RWPE2 (cell line): ENCODE measurements at regions not wholly inside any gene's neighbourhood (a gene's known extent, or its start where the extent isn't known, plus 50 kb on each side); places are given as distances from the start of the nearest gene placed in this dataset.

Experiments
- ATAC-seq: fragments of 200-7000 bp; cut with Tn5 transposase; 3 replicates; pipeline ENCODE4 v1.9.1; 2021; ENCODE audit warnings: low read depth
- DNase-seq: peaks from one replicate; pipeline ENCODE4 v3.0.0-alpha.2; 2020; ENCODE audit warnings: low spot score
- H3K27ac ChIP-seq: fragments of 450-650 bp; 2 replicates; pipeline ENCODE4 v1.5.1; 2017; ENCODE audit warnings: mild to moderate bottlenecking; ENCODE audit not compliant: poor library complexity, severe bottlenecking
- H3K27me3 ChIP-seq: fragments of 250-450 bp; sonication (Bioruptor Pico); 2 replicates; pipeline ENCODE4 v1.5.1; 2021; ENCODE audit warnings: mild to moderate bottlenecking, moderate library complexity; ENCODE audit not compliant: insufficient read depth, poor library complexity, severe bottlenecking
- H3K36me3 ChIP-seq: fragments of 250-450 bp; sonication (Bioruptor Pico); 2 replicates; pipeline ENCODE4 v1.5.1; 2020; ENCODE audit warnings: low read depth, mild to moderate bottlenecking, moderate library complexity
- H3K4me1 ChIP-seq: fragments of 250-450 bp; sonication (Bioruptor Pico); 2 replicates; pipeline ENCODE4 v1.5.1; 2021; ENCODE audit warnings: mild to moderate bottlenecking, moderate library complexity; ENCODE audit not compliant: insufficient read depth, poor library complexity, severe bottlenecking
- H3K4me3 ChIP-seq: fragments of 250-450 bp; sonication (Bioruptor Pico); 2 replicates; pipeline ENCODE4 v1.5.1; 2021; ENCODE audit warnings: mild to moderate bottlenecking, moderate library complexity; ENCODE audit not compliant: severe bottlenecking
- H3K9me3 ChIP-seq: fragments of 250-450 bp; sonication (Bioruptor Pico); 2 replicates; pipeline ENCODE4 v1.5.1; 2021; ENCODE audit warnings: mild to moderate bottlenecking, moderate library complexity; ENCODE audit not compliant: severe bottlenecking
- TF ChIP-seq, protein P1 (sequence below): fragments of 450-650 bp; IDR thresholded peaks from one replicate; pipeline ENCODE4 v1.5.1; 2017; ENCODE audit warnings: mild to moderate bottlenecking, moderate library complexity; ENCODE audit not compliant: poor library complexity, severe bottlenecking

DNA sequence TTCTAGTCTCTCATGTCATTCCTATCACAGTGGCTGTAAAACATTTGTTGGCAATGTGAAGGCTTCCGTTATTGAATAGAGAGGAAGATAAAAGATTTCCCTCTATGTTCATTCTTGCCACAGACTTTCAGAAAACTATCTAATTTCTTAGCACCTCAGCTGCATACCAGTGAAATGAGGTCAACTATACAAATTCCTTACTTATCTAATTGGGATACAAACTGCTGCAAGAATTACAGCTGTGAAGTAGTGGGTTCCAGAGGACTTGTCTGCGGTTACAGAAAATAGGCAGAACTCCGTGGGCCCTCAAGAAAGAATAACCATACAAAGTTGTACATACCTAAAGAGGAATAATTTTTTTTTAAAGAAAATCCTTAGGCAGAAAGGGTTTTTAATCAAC is 175.8 kb downstream of the PPP1R2C start:
- no peak for ATAC-seq
- DNase-seq: no peak
- H3K9me3 ChIP-seq: no peaks in the 10 kb centered on the region
- no peaks in the 10 kb centered on the region for H3K36me3 ChIP-seq
- no peak overlapping the region for H3K27ac ChIP-seq
- no peak overlapping the region for H3K4me3 ChIP-seq
- TF ChIP-seq, protein P1, sequence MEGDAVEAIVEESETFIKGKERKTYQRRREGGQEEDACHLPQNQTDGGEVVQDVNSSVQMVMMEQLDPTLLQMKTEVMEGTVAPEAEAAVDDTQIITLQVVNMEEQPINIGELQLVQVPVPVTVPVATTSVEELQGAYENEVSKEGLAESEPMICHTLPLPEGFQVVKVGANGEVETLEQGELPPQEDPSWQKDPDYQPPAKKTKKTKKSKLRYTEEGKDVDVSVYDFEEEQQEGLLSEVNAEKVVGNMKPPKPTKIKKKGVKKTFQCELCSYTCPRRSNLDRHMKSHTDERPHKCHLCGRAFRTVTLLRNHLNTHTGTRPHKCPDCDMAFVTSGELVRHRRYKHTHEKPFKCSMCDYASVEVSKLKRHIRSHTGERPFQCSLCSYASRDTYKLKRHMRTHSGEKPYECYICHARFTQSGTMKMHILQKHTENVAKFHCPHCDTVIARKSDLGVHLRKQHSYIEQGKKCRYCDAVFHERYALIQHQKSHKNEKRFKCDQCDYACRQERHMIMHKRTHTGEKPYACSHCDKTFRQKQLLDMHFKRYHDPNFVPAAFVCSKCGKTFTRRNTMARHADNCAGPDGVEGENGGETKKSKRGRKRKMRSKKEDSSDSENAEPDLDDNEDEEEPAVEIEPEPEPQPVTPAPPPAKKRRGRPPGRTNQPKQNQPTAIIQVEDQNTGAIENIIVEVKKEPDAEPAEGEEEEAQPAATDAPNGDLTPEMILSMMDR: no peak
- no peaks in the 10 kb centered on the region for H3K27me3 ChIP-seq
- H3K4me1 ChIP-seq: no peaks in the 10 kb centered on the region

DNA sequence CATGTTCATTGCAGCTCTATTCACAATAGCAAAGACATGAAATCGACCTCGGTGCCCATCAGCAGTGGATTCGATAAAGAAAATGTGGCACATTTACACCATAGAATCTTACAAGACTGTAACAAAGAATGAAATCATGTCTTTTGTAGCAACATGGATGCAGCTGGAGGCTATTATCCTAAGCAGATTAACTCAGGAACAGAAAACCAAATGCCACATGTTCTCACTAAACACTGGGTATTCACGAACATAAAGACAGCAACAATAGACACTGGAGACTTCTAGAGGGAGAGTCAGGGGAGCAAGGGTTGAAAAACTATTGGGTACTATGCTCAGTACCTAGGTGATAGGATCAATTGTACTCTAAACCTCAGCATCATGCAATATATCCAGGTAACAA is 180.5 kb downstream of the PPP1R2C start:
- TF ChIP-seq, protein P1: no peak
- H3K27me3 ChIP-seq: no peaks in the 10 kb centered on the region
- no peak overlapping the region for H3K27ac ChIP-seq
- no peaks in the 10 kb centered on the region for H3K36me3 ChIP-seq
- ATAC-seq (no peak), DNase-seq (no peak)
- no peaks in the 10 kb centered on the region for H3K4me1 ChIP-seq
- no peak overlapping the region for H3K4me3 ChIP-seq
- no peaks in the 10 kb centered on the region for H3K9me3 ChIP-seq

DNA sequence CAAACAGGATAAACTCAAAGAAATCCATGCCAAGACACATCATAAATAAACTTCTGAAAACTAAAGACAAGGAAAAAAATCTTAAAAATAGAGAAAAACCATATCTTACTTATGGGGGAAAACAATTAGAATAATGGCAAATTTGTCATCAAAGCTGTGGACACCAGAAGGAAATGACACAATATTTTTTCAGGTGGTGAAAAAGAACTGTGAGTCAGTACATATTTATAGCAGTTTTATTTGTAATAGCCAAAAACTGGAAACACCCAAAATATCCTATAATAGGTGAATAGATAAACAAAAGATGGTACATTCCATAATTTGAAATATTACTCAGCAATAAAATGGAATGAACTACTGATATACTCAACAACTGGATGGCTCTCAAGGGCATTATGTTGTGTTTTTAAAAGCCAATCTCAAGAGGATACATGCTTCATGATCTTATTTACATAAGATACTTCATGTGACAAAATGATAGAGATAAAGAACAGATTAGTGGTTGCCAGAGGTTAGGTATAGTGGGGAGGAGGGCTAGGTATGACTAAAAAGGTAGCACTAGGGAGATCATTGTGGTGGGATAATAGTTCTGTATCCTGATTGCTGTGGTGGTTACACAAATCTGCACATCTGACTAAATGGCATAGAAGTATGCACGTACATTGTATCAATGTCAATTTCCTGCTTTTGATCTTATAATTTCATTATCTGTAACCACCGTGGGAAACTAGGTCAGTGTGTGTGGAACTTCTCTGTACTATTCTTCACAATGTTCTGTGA is 191.9 kb downstream of the PPP1R2C start:
- TF ChIP-seq, protein P1: no peak
- H3K9me3 ChIP-seq: no peaks in the 10 kb centered on the region
- no peaks in the 10 kb centered on the region for H3K27me3 ChIP-seq
- no peak overlapping the region for H3K4me3 ChIP-seq
- DNase-seq (no peak), ATAC-seq (no peak)
- H3K4me1 ChIP-seq: no peaks in the 10 kb centered on the region
- H3K27ac ChIP-seq: no peak overlapping the region
- H3K36me3 ChIP-seq: no peaks in the 10 kb centered on the region

DNA sequence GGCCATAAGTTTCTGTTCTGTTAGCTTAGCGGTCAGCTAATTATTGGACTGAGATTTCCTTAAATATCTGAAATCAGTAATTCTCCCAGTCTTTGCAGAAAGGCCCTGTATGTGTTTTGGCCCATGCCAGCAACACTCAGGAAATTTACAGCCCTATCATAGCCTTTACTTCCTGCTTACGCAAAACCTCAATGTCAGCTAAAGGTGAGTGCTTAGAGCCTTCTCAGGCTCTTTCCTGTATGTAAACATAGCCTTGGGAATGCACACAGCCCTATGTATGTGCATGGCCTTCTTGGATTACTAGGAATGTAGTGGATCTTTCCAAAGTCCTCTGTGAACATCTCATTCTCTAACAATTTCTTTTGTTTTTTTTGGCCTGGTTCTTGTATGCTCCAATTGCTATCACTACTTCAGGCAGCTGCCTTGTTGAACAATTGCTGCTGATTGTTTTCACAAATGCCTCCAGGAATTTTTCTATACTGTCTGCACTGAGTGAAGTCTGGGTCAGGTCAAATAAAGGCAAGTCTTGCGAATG is 200.0 kb downstream of the PPP1R2C start:
- Histone ChIP-seq H3K36me3 (no peaks in the 10 kb centered on the region), H3K4me1 (no peaks in the 10 kb centered on the region), H3K9me3 (no peaks in the 10 kb centered on the region), H3K27me3 (no peaks in the 10 kb centered on the region), H3K4me3 (no peak overlapping the region), H3K27ac (no peak overlapping the region)
- TF ChIP-seq, protein P1: no peak
- ATAC-seq: no peak
- no peak for DNase-seq

DNA sequence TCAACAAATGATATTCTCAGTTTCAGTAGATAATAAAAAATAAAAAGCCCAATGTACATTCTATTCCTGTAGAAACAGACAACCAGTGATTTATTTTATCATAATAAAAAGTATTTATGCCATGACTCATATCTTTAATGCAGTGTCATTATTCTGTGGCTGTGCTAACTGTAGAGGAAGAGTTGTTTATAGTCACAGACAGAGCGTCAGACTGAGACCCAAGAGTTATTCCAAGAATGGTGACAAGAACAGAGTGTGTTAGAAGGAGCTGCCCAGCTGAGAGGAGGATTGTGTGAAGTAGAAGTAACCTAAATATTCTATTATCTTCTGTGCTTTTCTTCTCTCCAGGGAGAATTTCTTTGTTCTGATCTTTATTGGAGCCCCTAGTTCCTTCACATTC is 210.7 kb downstream of the PPP1R2C start:
- no peak for ATAC-seq

More for the DNA sequence above, 210.7 kb downstream of the PPP1R2C start:
- H3K27ac ChIP-seq: no peak overlapping the region
- TF ChIP-seq, protein P1: no peak
- H3K27me3 ChIP-seq: no peaks in the 10 kb centered on the region
- H3K9me3 ChIP-seq: no peaks in the 10 kb centered on the region
- H3K36me3 ChIP-seq: no peaks in the 10 kb centered on the region
- no peak overlapping the region for H3K4me3 ChIP-seq
- H3K4me1 ChIP-seq: no peaks in the 10 kb centered on the region
- no peak for DNase-seq
